GM18868 (cell line): ENCODE measurements at regions not wholly inside any gene's neighbourhood (a gene's known extent, or its start where the extent isn't known, plus 50 kb on each side); places are given as distances from the start of the nearest gene placed in this dataset.
"Not testable (repeated sequence)": the region's sequence is repeated elsewhere in the genome, so short reads cannot be mapped to it uniquely, and the experiment has no call there.

Experiments
- ATAC-seq: cut with Tn5 transposase; IDR thresholded peaks from one replicate; pipeline ENCODE4 v1.9.1; 2021; ENCODE audit warnings: mild to moderate bottlenecking, moderate library complexity; ENCODE audit not compliant: unreplicated experiment

- ATAC-seq, result no peak
These were observed 466.3 kb downstream of the GUCY1A2 start for GRCh38 chr11:106551744-106552673.

- no peak for ATAC-seq
These were observed 465.5 kb downstream of the GUCY1A2 start for GRCh38 chr11:106552694-106553203.

GRCh38 chr11:106553304-106553703 is 465.0 kb downstream of the GUCY1A2 start:
- ATAC-seq, result no peak

DNA sequence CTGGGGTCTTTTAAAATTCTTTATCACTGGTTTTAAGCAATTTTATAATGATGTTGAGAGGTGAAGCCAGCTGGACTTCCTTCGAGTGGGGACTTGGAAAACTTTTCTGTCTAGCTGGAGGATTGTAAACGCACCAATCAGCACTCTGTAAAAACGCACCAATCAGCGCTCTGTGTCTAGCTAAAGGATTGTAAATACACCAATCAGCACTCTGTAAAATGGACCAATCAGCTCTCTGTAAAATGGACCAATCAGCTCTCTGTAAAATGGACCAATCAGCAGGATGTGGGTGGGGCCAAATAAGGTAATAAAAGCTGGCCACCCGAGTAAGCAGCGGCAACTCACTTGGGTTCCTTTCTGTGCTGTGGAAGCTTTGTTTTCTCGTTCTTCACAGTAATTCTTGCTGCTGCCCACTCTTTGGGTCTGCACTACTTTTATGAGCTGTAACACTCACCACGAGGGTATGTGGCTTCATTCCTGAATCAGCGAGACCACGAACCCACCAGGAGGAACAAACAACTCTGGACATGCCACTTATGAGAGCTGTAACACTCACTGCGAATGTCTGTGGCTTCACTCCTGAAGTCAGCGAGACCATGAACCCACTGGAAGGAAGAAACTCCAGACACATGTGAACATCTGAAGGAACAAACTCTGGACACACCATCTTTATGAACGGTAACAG is 462.6 kb downstream of the GUCY1A2 start:
- ATAC-seq, result not testable (repeated sequence)

DNA sequence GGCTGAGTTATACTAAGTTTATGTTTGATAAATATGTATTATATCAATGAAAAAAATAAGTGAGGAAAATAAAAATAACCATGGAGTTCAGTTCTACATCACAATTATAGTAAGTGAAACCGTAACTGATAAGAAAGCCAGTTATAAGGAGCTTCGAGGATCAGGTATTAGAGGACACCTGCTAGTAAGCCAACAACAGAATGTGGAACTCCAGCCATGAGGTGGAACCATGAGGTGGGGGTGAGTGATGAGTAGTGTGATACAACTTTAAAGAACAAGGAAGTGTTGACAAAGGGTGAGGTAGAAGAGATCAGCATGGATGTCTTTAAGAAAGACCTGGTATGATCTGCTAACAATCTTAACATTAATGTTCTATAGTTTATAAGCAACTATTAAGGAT is 452.9 kb downstream of the GUCY1A2 start:
- no peak for ATAC-seq

- no peak for ATAC-seq
These were observed 449.6 kb downstream of the GUCY1A2 start for GRCh38 chr11:106568632-106569031.

- not testable (repeated sequence) for ATAC-seq
These were observed 440.9 kb downstream of the GUCY1A2 start for GRCh38 chr11:106577384-106577783.

DNA sequence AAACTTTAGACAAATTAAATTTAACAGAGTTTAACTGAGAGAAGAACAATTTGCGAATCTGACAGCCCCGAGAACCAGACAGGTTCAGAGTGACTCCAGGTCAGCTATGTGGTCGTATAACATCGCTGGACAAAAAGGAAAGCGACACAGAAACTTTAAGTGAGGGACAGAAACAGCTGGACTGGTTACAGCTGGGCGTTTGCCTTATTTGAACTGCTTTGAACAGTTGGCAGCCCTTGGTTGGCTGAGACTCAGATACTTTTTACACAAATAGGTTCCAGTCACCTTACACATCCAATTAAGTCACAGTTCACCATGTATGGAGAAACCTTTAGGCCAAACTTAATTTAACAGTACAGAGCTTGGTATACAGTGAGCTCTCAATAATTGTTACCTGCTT is 436.9 kb downstream of the GUCY1A2 start:
- no peak for ATAC-seq

- ATAC-seq, result no peak
These were observed 433.2 kb downstream of the GUCY1A2 start for GRCh38 chr11:106585061-106585460.

- ATAC-seq, result no peak
These were observed 423.4 kb downstream of the GUCY1A2 start for GRCh38 chr11:106594751-106595351.

DNA sequence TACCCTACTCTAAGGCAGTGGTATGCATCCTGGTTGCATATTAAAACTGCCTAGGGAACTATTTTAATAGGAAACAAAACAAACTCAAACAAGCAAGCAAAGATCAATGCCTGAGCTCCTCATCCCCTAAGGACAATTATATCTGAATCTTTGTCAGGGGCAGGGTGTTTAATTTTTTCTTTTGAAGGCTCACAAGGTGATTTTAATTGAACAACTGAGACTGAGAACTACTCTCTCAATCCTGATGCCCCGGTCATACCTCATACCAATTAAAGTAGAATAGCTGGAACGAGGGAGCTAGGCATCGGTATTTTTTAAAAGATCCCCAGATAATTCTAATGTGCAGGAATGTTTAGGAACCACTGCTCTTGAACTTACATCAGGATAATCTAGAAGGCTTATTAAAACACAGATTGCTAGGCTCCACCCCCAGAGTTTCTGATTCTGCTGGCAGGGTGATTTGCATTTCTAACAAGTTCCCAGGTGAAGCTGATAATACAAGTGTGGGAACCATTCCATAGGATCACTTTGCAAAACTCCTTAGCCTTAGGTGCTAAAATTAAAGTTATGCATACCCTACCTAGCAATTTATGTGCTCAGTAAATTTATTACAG is 416.5 kb downstream of the GUCY1A2 start:
- ATAC-seq, result no peak

DNA sequence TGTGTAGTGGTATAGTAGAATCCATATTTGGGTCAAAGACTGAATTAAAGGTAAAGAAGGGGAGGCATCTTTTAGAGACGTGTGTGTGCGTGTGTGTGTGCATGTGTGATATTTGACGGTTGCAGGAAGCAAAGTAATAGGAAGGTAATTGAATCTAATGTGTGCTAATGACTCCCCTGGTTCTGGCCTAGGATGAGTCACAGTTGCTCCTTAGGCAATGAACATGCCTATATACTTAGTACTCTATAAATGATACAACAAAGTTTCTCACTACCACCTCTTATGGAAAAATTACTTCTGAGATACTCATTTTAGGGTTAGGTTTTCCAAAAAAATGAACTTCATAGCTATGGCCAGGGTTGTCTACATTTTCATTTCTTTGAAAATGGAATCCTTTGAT is 409.6 kb downstream of the GUCY1A2 start:
- ATAC-seq, result no peak

- no peak for ATAC-seq
These were observed 404.0 kb downstream of the GUCY1A2 start for GRCh38 chr11:106614262-106614661.

DNA sequence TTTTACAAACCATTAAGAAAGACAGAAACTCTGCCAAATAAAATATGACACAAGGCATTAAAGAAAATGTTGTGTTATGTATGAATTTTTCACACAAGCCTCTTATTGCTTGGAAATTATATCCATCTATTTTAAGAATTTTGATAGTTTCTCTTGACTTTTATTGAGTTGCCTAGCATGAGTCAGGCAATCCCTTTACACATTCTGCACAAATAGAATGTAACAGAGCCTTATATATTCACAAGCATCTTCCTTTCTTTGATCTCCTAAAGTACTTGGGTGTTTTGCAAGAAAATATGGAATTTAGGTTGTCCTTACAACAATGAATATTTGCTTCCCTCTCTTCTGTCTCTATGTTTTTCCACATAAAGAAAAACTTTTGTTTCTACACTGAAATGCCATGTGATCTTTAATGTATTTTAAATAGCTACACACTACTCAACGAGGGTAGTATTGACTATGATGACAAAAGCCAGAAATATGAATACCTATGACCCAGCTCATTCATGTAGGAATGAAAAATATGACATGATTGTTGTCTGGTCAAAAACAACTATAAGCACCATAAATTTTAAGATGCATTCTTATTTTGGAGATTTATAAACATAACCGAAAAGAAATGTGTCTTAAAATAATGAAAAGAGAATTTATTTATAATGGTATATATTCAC is 398.8 kb downstream of the GUCY1A2 start:
- no peak for ATAC-seq

GRCh38 chr11:106621484-106621883 is 396.8 kb downstream of the GUCY1A2 start:
- no peak for ATAC-seq
